Body of pancreas (tissue), 4 donors: ENCODE measurements at regions not wholly inside any gene's neighbourhood (a gene's known extent, or its start where the extent isn't known, plus 50 kb on each side); places are given as distances from the start of the nearest gene placed in this dataset.
A peak's percentile ranks its signal among the peaks of the same experiment; 100 is the strongest.

Source experiments
- ATAC-seq: fragments of 150-250 bp; one replicate; pipeline ENCODE4 v1.9.1; 2016
- DNase-seq, 4 donors: peaks; one replicate each; pipeline ENCODE4 v3.0.0-alpha.2; 2019
- H3K27ac ChIP-seq, 4 donors: fragments of 200-600 bp; sonication (generic); 1 replicate in 3 of 4; 2 replicates in 1 of 4; pipeline versions ENCODE4 v1.5.1 to v1.6.1; 2016 to 2019; ENCODE audit warnings: mild to moderate bottlenecking in 1 of 4, mixed read lengths in 1 of 4, moderate library complexity in 1 of 4
- H3K27me3 ChIP-seq, 2 donors: fragments of 200-600 bp; sonication (generic); one replicate each; pipeline ENCODE4 v1.6.0; 2016; ENCODE audit warnings: mild to moderate bottlenecking in 1 of 2
- H3K36me3 ChIP-seq, 2 donors: fragments of 200-600 bp; sonication (generic); replicated peaks in 1 of 2; 2 replicates each; pipeline ENCODE4 v1.5.1; 2016; ENCODE audit warnings: low read depth in 2 of 2; ENCODE audit not compliant: insufficient read depth in 1 of 2
- H3K4me1 ChIP-seq: fragments of 200-600 bp; sonication (generic); one replicate; pipeline ENCODE4 v1.6.0; 2016
- H3K4me3 ChIP-seq, 2 donors: fragments of 200-600 bp; sonication (generic); 1 replicate in 1 of 2; 2 replicates in 1 of 2; pipeline ENCODE4 v1.5.1; 2016 to 2019
- H3K9me3 ChIP-seq, 3 donors: fragments of 200-600 bp; sonication (generic); 1 replicate in 2 of 3; 2 replicates in 1 of 3; pipeline ENCODE4 v1.5.1; 2016
- POLR2A ChIP-seq, 3 donors: fragments of 450-650 bp; IDR thresholded peaks; one replicate each; pipeline ENCODE4 v1.6.1; 2016; ENCODE audit warnings: antibody characterized with exemption in 3 of 3, mild to moderate bottlenecking in 2 of 3
- WGBS, 2 donors: methylation state at CpG; one replicate each; pipeline ENCODE4 v1.1.5; 2017; 5-methylcytosine and 5-hydroxymethylcytosine counted together
- intact Hi-C: fragments of 100-400 bp; cut with DNase I; formaldehyde crosslinking; loops from one replicate; pipeline ENCODE4 v1.15.1; 2023
- TF ChIP-seq, protein P1 (sequence below), 7 experiments: fragments of 450-650 bp in 4 of 7; fragments of 200-600 bp in 3 of 7; sonication (generic) in 3 of 7; IDR thresholded peaks; one replicate each; pipeline ENCODE4 v1.5.1; 2016 to 2019; ENCODE audit warnings: antibody characterized with exemption in 7 of 7

- intact Hi-C loops: no loop called here
- Histone ChIP-seq H3K36me3 (no peaks in the 10 kb centered on the region), H3K4me1 (peaks cover 8% of the 10 kb centered on the region), H3K4me3 (no peak overlapping the region), H3K27me3 (no peaks in the 10 kb centered on the region), H3K27ac (no peak overlapping the region), H3K9me3 (no peaks in the 10 kb centered on the region)
- 20 to 21% methylated on average over 2 of the region's 2 CpGs for WGBS, 2 donors
- TF ChIP-seq, protein P1, sequence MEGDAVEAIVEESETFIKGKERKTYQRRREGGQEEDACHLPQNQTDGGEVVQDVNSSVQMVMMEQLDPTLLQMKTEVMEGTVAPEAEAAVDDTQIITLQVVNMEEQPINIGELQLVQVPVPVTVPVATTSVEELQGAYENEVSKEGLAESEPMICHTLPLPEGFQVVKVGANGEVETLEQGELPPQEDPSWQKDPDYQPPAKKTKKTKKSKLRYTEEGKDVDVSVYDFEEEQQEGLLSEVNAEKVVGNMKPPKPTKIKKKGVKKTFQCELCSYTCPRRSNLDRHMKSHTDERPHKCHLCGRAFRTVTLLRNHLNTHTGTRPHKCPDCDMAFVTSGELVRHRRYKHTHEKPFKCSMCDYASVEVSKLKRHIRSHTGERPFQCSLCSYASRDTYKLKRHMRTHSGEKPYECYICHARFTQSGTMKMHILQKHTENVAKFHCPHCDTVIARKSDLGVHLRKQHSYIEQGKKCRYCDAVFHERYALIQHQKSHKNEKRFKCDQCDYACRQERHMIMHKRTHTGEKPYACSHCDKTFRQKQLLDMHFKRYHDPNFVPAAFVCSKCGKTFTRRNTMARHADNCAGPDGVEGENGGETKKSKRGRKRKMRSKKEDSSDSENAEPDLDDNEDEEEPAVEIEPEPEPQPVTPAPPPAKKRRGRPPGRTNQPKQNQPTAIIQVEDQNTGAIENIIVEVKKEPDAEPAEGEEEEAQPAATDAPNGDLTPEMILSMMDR (IDR thresholded peaks at IDR 0.05): no peak
- TF ChIP-seq POLR2A (IDR thresholded peaks at IDR 0.05): no peak
- no peak for DNase-seq
- ATAC-seq: no peak
These were observed 166.6 kb downstream of the KITLG start for GRCh38 chr12:88413646-88414045.

- DNase-seq: no peak
- no peak for TF ChIP-seq POLR2A (IDR thresholded peaks at IDR 0.05)
- TF ChIP-seq, protein P1 (IDR thresholded peaks at IDR 0.05): no peak
- Histone ChIP-seq H3K27ac (no peak overlapping the region), H3K27me3 (no peaks in the 10 kb centered on the region), H3K36me3 (no peaks in the 10 kb centered on the region), H3K4me3 (no peak overlapping the region), H3K9me3 (no peaks in the 10 kb centered on the region), H3K4me1 (peaks cover 8% of the 10 kb centered on the region)
- intact Hi-C loops: no loop called here
- WGBS, 2 donors: 90 to 91% methylated on average over 2 of the region's 2 CpGs
- ATAC-seq: no peak
These were observed 164.1 kb downstream of the KITLG start for GRCh38 chr12:88416155-88416554.

- intact Hi-C loops: no loop called here
- 77 to 80% methylated on average over 2 of the region's 2 CpGs for WGBS, 2 donors
- ATAC-seq (no peak), DNase-seq (no peak)
- no peak for TF ChIP-seq POLR2A (IDR thresholded peaks at IDR 0.05)
- no peaks in the 10 kb centered on the region for H3K36me3 ChIP-seq
- no peaks in the 10 kb centered on the region for H3K9me3 ChIP-seq
- peaks cover 8% of the 10 kb centered on the region for H3K4me1 ChIP-seq
- H3K27ac ChIP-seq: no peak overlapping the region
- no peaks in the 10 kb centered on the region for H3K27me3 ChIP-seq
- no peak overlapping the region for H3K4me3 ChIP-seq
These were observed 163.5 kb downstream of the KITLG start for GRCh38 chr12:88416786-88417185.

DNA sequence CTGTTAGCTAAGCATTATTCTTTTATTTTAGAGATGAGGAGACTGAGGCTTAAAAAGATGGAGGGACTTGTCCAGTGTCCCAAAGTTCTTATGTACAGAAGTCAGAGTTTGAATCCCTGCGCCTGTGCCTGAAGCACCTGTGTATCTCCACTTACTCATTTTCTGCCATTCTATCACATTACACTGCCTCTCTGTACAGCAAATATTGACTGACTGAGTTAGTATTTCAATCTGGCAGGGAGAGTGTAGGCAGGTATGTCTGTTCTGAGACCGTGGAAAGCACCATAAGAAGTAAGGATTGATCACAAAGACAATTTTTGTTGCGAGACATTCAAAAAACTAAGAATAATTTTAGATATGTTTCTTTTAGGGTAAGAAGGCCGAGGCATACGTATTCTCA, 162.7 kb downstream of the KITLG start:
- intact Hi-C loops: no loop called here
- Histone ChIP-seq H3K27me3 (no peaks in the 10 kb centered on the region), H3K4me3 (no peak overlapping the region), H3K36me3 (no peaks in the 10 kb centered on the region), H3K27ac (no peak overlapping the region), H3K9me3 (no peaks in the 10 kb centered on the region), H3K4me1 (peaks cover 8% of the 10 kb centered on the region)
- peak; percentile 47 for ATAC-seq
- 27 to 30% methylated on average over 5 of the region's 5 CpGs for WGBS, 2 donors
- peak in 1 of 4 donors; percentile 15 for DNase-seq
- TF ChIP-seq POLR2A (IDR thresholded peaks at IDR 0.05): no peak
- TF ChIP-seq, protein P1 (IDR thresholded peaks at IDR 0.05): no peak

GRCh38 chr12:88418856-88419497, 161.3 kb downstream of the KITLG start:
- Histone ChIP-seq H3K9me3 (no peaks in the 10 kb centered on the region), H3K4me3 (no peak overlapping the region), H3K27ac (no peak overlapping the region), H3K4me1 (peaks cover 8% of the 10 kb centered on the region), H3K27me3 (no peaks in the 10 kb centered on the region), H3K36me3 (no peaks in the 10 kb centered on the region)
- DNase-seq (no peak), ATAC-seq (no peak)
- no peak for TF ChIP-seq POLR2A (IDR thresholded peaks at IDR 0.05)
- TF ChIP-seq, protein P1 (IDR thresholded peaks at IDR 0.05): no peak
- WGBS, 2 donors: 87 to 91% methylated on average over 8 of the region's 8 CpGs
- intact Hi-C loops: no loop called here
